Liver (tissue), 8 donors: ENCODE measurements at regions not wholly inside any gene's neighbourhood (a gene's known extent, or its start where the extent isn't known, plus 50 kb on each side); places are given as distances from the start of the nearest gene placed in this dataset.

Experiments
- DNase-seq: peaks from one replicate; pipeline ENCODE4 v3.0.0-alpha.2; 2017; ENCODE audit warnings: low spot score
- H3K27ac ChIP-seq, 2 donors: one replicate each; pipeline ENCODE4 v1.7.0; 2013; ENCODE audit warnings: inconsistent platforms in 2 of 2, low read length in 2 of 2, control low read depth in 1 of 2, low read depth in 1 of 2, mild to moderate bottlenecking in 1 of 2
- H3K27me3 ChIP-seq, 4 donors: one replicate each; pipeline versions ENCODE4 v1.6.1 to v1.7.0; 2013; ENCODE audit warnings: low read length in 3 of 4, inconsistent platforms in 1 of 4, mild to moderate bottlenecking in 1 of 4, moderate library complexity in 1 of 4; ENCODE audit not compliant: control insufficient read depth in 4 of 4, insufficient read depth in 4 of 4
- H3K36me3 ChIP-seq, 4 donors: one replicate each; pipeline versions ENCODE4 v1.6.1 to v1.7.0; 2013; ENCODE audit warnings: low read length in 3 of 4, mild to moderate bottlenecking in 3 of 4, low read depth in 1 of 4, moderate library complexity in 1 of 4; ENCODE audit not compliant: control insufficient read depth in 4 of 4, insufficient read depth in 3 of 4
- H3K4me1 ChIP-seq, 4 donors: one replicate each; pipeline versions ENCODE4 v1.6.1 to v1.7.0; 2013; ENCODE audit warnings: low read length in 3 of 4, mild to moderate bottlenecking in 3 of 4, moderate library complexity in 1 of 4; ENCODE audit not compliant: control insufficient read depth in 4 of 4, insufficient read depth in 4 of 4
- H3K4me3 ChIP-seq, 3 donors: one replicate each; pipeline versions ENCODE4 v1.6.1 to v1.7.0; 2013; ENCODE audit warnings: low read length in 3 of 3, control low read depth in 1 of 3, low read depth in 1 of 3, mild to moderate bottlenecking in 1 of 3
- H3K9ac ChIP-seq, 2 donors: one replicate each; pipeline ENCODE4 v1.7.0; 2013; ENCODE audit warnings: low read length in 2 of 2, mild to moderate bottlenecking in 2 of 2, moderate library complexity in 2 of 2, control low read depth in 1 of 2, low read depth in 1 of 2
- H3K9me3 ChIP-seq, 4 donors: one replicate each; pipeline versions ENCODE4 v1.6.1 to v1.7.0; 2013; ENCODE audit warnings: low read length in 3 of 4; ENCODE audit not compliant: control insufficient read depth in 4 of 4
- ATF3 ChIP-seq: IDR thresholded peaks from 2 replicates; pipeline ENCODE4 v1.6.1; 2016; ENCODE audit warnings: antibody characterized with exemption
- CTCF ChIP-seq: fragments of 150-350 bp; IDR thresholded peaks from 2 replicates; pipeline ENCODE4 v1.5.1; 2017; ENCODE audit warnings: improper control_type of control experiment, low read depth, low read length; ENCODE audit not compliant: missing input control
- HNF4G ChIP-seq: IDR thresholded peaks from 2 replicates; pipeline ENCODE4 v1.6.1; 2016; ENCODE audit warnings: antibody characterized with exemption
- MAX ChIP-seq: IDR thresholded peaks from 2 replicates; pipeline ENCODE4 v1.6.1; 2016; ENCODE audit warnings: antibody characterized with exemption
- RAD21 ChIP-seq, 2 donors: IDR thresholded peaks; 2 replicates each; pipeline ENCODE4 v1.6.1; 2016; ENCODE audit warnings: antibody characterized with exemption in 2 of 2, mild to moderate bottlenecking in 2 of 2
- REST ChIP-seq: IDR thresholded peaks from 2 replicates; pipeline ENCODE4 v1.6.1; 2016; ENCODE audit warnings: antibody characterized with exemption, mild to moderate bottlenecking
- RXRA ChIP-seq, 2 donors: IDR thresholded peaks; 2 replicates each; pipeline ENCODE4 v1.6.1; 2017 to 2018; ENCODE audit warnings: antibody characterized with exemption in 2 of 2, mild to moderate bottlenecking in 1 of 2
- SP1 ChIP-seq: IDR thresholded peaks from 2 replicates; pipeline ENCODE4 v1.6.1; 2018; ENCODE audit warnings: antibody characterized with exemption, mild to moderate bottlenecking
- TAF1 ChIP-seq: conservative IDR thresholded peaks from 2 replicates; pipeline ENCODE4 v1.6.1; 2016; ENCODE audit warnings: antibody characterized with exemption, mild to moderate bottlenecking
- YY1 ChIP-seq: IDR thresholded peaks from 2 replicates; pipeline ENCODE4 v1.6.1; 2016; ENCODE audit warnings: antibody characterized with exemption, mild to moderate bottlenecking
- ZBTB33 ChIP-seq: IDR thresholded peaks from 2 replicates; pipeline ENCODE4 v1.6.1; 2016; ENCODE audit warnings: antibody characterized with exemption
- WGBS: extraction: QIAGEN DNeasy Blood & Tissue Kit; methylation state at CpG from one replicate; pipeline ENCODE4 v1.1.7; 2013; 5-methylcytosine and 5-hydroxymethylcytosine counted together
- donor health status: healthy.
- donor health status: healthy.
- donor health status: healthy.
- donor health status: healthy.
- donor health status: healthy.

GRCh38 chr10:123579675-123580074, 86.5 kb upstream of the GPR26 start (continued):
- no peak for TF ChIP-seq REST
- TF ChIP-seq TAF1 = no peak

GRCh38 chr10:123580426-123580825, 85.7 kb upstream of the GPR26 start:
- TF ChIP-seq ZBTB33 (no peak), YY1 (no peak), ATF3 (no peak), CTCF (no peak), SP1 (no peak), MAX (no peak), REST (no peak), HNF4G (no peak), RXRA (IDR thresholded peaks at IDR 0.05) (no peak), RAD21 (IDR thresholded peaks at IDR 0.05) (no peak)
- WGBS = 50% methylated on average over 4 of the region's 4 CpGs

More at GRCh38 chr10:123580426-123580825, 85.7 kb upstream of the GPR26 start:
- Histone ChIP-seq H3K4me1 (peaks cover 0 to 5% (median 0%) of the 10 kb centered on the region in 4 donors), H3K27ac (no peak overlapping the region), H3K4me3 (no peak overlapping the region), H3K36me3 (no peaks in the 10 kb centered on the region), H3K9ac (no peak overlapping the region), H3K9me3 (no peaks in the 10 kb centered on the region), H3K27me3 (peaks cover 0 to 13% (median 5%) of the 10 kb centered on the region in 4 donors)
- no peak for DNase-seq
